Endodermal cell (in vitro differentiated cells): ENCODE measurements at regions not wholly inside any gene's neighbourhood (a gene's known extent, or its start where the extent isn't known, plus 50 kb on each side); places are given as distances from the start of the nearest gene placed in this dataset.
A peak's percentile ranks its signal among the peaks of the same experiment; 100 is the strongest.

Experiments
- DNase-seq: peaks from one replicate; pipeline ENCODE4 v3.0.0-alpha.2; 2017
- H3K27ac ChIP-seq: 2 replicates; pipeline ENCODE4 v1.5.1; 2013; ENCODE audit warnings: mild to moderate bottlenecking, low read depth, low read length, moderate library complexity
- H3K27me3 ChIP-seq: 2 replicates; pipeline ENCODE4 v1.6.1; 2013; ENCODE audit warnings: mild to moderate bottlenecking, low read length, moderate library complexity; ENCODE audit not compliant: insufficient read depth, control insufficient read depth, poor library complexity, severe bottlenecking
- H3K36me3 ChIP-seq: 2 replicates; pipeline ENCODE4 v1.7.0; 2013; ENCODE audit warnings: mild to moderate bottlenecking, low read length, moderate library complexity; ENCODE audit not compliant: control insufficient read depth, insufficient read depth
- H3K4me1 ChIP-seq: one replicate; pipeline ENCODE4 v1.7.0; 2013; ENCODE audit warnings: low read length; ENCODE audit not compliant: control insufficient read depth, insufficient read depth
- H3K4me3 ChIP-seq: 2 replicates; pipeline ENCODE4 v1.5.1; 2013; ENCODE audit warnings: mild to moderate bottlenecking, low read length, moderate library complexity
- H3K9ac ChIP-seq: 2 replicates; pipeline ENCODE4 v1.6.1; 2013; ENCODE audit warnings: mild to moderate bottlenecking, low read length, moderate library complexity; ENCODE audit not compliant: poor library complexity, severe bottlenecking; ENCODE audit errors: extremely low read depth
- H3K9me3 ChIP-seq: 2 replicates; pipeline ENCODE4 v1.6.1; 2013; ENCODE audit warnings: mild to moderate bottlenecking, low read length, moderate library complexity; ENCODE audit not compliant: control insufficient read depth
- H3K27ac Mint-ChIP-seq: 2 replicates; pipeline ENCODE4 v1.8.0; 2020; ENCODE audit warnings: mixed read lengths
- H3K27me3 Mint-ChIP-seq: 2 replicates; pipeline ENCODE4 v1.8.0; 2021; ENCODE audit warnings: mild to moderate bottlenecking, mixed read lengths; ENCODE audit not compliant: insufficient read depth
- H3K36me3 Mint-ChIP-seq: 2 replicates; pipeline ENCODE4 v1.8.0; 2020; ENCODE audit warnings: low read depth, mixed read lengths
- H3K4me1 Mint-ChIP-seq: 2 replicates; pipeline ENCODE4 v1.8.0; 2020; ENCODE audit warnings: mixed read lengths
- H3K4me3 Mint-ChIP-seq: 2 replicates; pipeline ENCODE4 v1.8.0; 2020; ENCODE audit warnings: mild to moderate bottlenecking, moderate library complexity, mixed read lengths
- H3K9me3 Mint-ChIP-seq: 2 replicates; pipeline ENCODE4 v1.8.0; 2020; ENCODE audit warnings: mild to moderate bottlenecking, mixed read lengths
- CTCF ChIP-seq: fragments of 200-600 bp; sonication (generic); conservative IDR thresholded peaks from 2 replicates; pipeline ENCODE4 v1.5.0; 2021; ENCODE audit warnings: antibody characterized with exemption, mild to moderate bottlenecking
- WGBS, 2 experiments: methylation state at CpG; one replicate each; pipeline versions ENCODE4 v1.1.5 to v1.1.7; 2013; ENCODE audit warnings: missing lambda C conversion rate in 2 of 2, mixed read lengths in 1 of 2; ENCODE audit not compliant: insufficient coverage in 1 of 2, insufficient read length in 1 of 2; 5-methylcytosine and 5-hydroxymethylcytosine counted together

- H3K36me3 ChIP-seq: no peaks in the 10 kb centered on the region
- no peak overlapping the region for H3K27ac Mint-ChIP-seq
- no peak overlapping the region for H3K27ac ChIP-seq
- no peak overlapping the region for H3K9ac ChIP-seq
- no peaks in the 10 kb centered on the region for H3K27me3 Mint-ChIP-seq
- peaks cover 39% of the 10 kb centered on the region for H3K9me3 Mint-ChIP-seq
- TF ChIP-seq CTCF: no peak
- 78 to 94% methylated on average over 1 of the region's 1 CpG for WGBS, 2 experiments
- H3K4me1 ChIP-seq: no peaks in the 10 kb centered on the region
- peaks cover 3% of the 10 kb centered on the region for H3K4me1 Mint-ChIP-seq
- H3K4me3 Mint-ChIP-seq: no peak overlapping the region
- DNase-seq: no peak
- peaks cover 16% of the 10 kb centered on the region for H3K9me3 ChIP-seq
- no peak overlapping the region for H3K4me3 ChIP-seq
- peaks cover 47% of the 10 kb centered on the region for H3K36me3 Mint-ChIP-seq
- no peaks in the 10 kb centered on the region for H3K27me3 ChIP-seq
Measured at GRCh38 chr16:72551649-72552048, 379.7 kb upstream of the PMFBP1 start.

- H3K9ac ChIP-seq: no peak overlapping the region
Measured at GRCh38 chr16:72549878-72550277, 377.9 kb upstream of the PMFBP1 start.

GRCh38 chr16:72542102-72542501 lies 370.1 kb upstream of the PMFBP1 start:
- Mint-ChIP-seq H3K4me3 (no peak overlapping the region), H3K27me3 (no peaks in the 10 kb centered on the region), H3K36me3 (peaks cover 30% of the 10 kb centered on the region), H3K27ac (no peak overlapping the region), H3K4me1 (no peaks in the 10 kb centered on the region), H3K9me3 (peaks cover 39% of the 10 kb centered on the region)
- TF ChIP-seq CTCF: no peak
- Histone ChIP-seq H3K4me1 (no peaks in the 10 kb centered on the region), H3K9me3 (peaks cover 27% of the 10 kb centered on the region), H3K36me3 (no peaks in the 10 kb centered on the region), H3K9ac (no peak overlapping the region), H3K27ac (no peak overlapping the region), H3K27me3 (no peaks in the 10 kb centered on the region), H3K4me3 (peak overlapping the region; percentile 47)
- WGBS, 2 experiments: 97 to 100% methylated on average over 2 of the region's 2 CpGs
- no peak for DNase-seq

More at GRCh38 chr16:72549878-72550277, 377.9 kb upstream of the PMFBP1 start:
- TF ChIP-seq CTCF: no peak
- no peak overlapping the region for H3K4me3 ChIP-seq
- Mint-ChIP-seq H3K27me3 (no peaks in the 10 kb centered on the region), H3K4me3 (no peak overlapping the region), H3K9me3 (peaks cover 45% of the 10 kb centered on the region), H3K27ac (no peak overlapping the region), H3K36me3 (peaks cover 50% of the 10 kb centered on the region), H3K4me1 (peaks cover 3% of the 10 kb centered on the region)
- peaks cover 21% of the 10 kb centered on the region for H3K9me3 ChIP-seq
- DNase-seq: no peak
- H3K27me3 ChIP-seq: no peaks in the 10 kb centered on the region
- H3K27ac ChIP-seq: no peak overlapping the region
- no peaks in the 10 kb centered on the region for H3K4me1 ChIP-seq
- no peaks in the 10 kb centered on the region for H3K36me3 ChIP-seq
- WGBS, 2 experiments: 90 to 95% methylated on average over 2 of the region's 2 CpGs
